Kidney (tissue), 13 donors: ENCODE measurements at regions not wholly inside any gene's neighbourhood (a gene's known extent, or its start where the extent isn't known, plus 50 kb on each side); places are given as distances from the start of the nearest gene placed in this dataset.

ENCODE experiments used
- DNase-seq, 5 donors: peaks; one replicate each; pipeline ENCODE4 v3.0.0-alpha.2; 2013 to 2020
- FAIRE-seq: peaks from 2 replicates; lab custom pipeline; 2012; peaks lifted over from hg19 to GRCh38; lab: Jason Lieb, UNC
- H3K27ac ChIP-seq, 2 donors: one replicate each; pipeline ENCODE4 v1.7.0; 2013; ENCODE audit warnings: low read depth in 2 of 2, low read length in 2 of 2, inconsistent platforms in 1 of 2
- H3K27me3 ChIP-seq: one replicate; pipeline ENCODE4 v1.7.1; 2013; ENCODE audit warnings: low read length, inconsistent platforms; ENCODE audit not compliant: control insufficient read depth, insufficient read depth
- H3K36me3 ChIP-seq, 3 donors: one replicate each; pipeline versions ENCODE4 v1.7.0 to v1.7.1; 2013; ENCODE audit warnings: low read length in 3 of 3, control low read depth in 1 of 3, inconsistent platforms in 1 of 3; ENCODE audit not compliant: insufficient read depth in 3 of 3, control insufficient read depth in 2 of 3
- H3K4me1 ChIP-seq, 3 donors: one replicate each; pipeline versions ENCODE4 v1.7.0 to v1.7.1; 2013; ENCODE audit warnings: low read length in 3 of 3, inconsistent platforms in 1 of 3, low read depth in 1 of 3; ENCODE audit not compliant: control insufficient read depth in 2 of 3, insufficient read depth in 2 of 3
- H3K4me3 ChIP-seq, 3 donors: one replicate each; pipeline versions ENCODE4 v1.7.0 to v1.8.1; 2013; ENCODE audit warnings: low read length in 3 of 3, control low read depth in 1 of 3, inconsistent platforms in 1 of 3
- H3K9ac ChIP-seq, 3 donors: one replicate each; pipeline versions ENCODE4 v1.7.0 to v1.7.1; 2013; ENCODE audit warnings: low read length in 3 of 3, control low read depth in 1 of 3, inconsistent platforms in 1 of 3
- H3K9me3 ChIP-seq, 3 donors: one replicate each; pipeline versions ENCODE4 v1.7.0 to v1.7.1; 2013; ENCODE audit warnings: low read length in 3 of 3, control low read depth in 1 of 3, inconsistent platforms in 1 of 3; ENCODE audit not compliant: control insufficient read depth in 2 of 3, insufficient read depth in 1 of 3
- CTCF ChIP-seq: IDR thresholded peaks from 3 replicates; pipeline ENCODE4 v1.5.1; 2012; ENCODE audit warnings: mild to moderate bottlenecking, moderate library complexity, borderline replicate concordance; ENCODE audit not compliant: insufficient read depth; ENCODE audit errors: extremely low read depth
- intact Hi-C: fragments of 100-400 bp; cut with DNase I; formaldehyde crosslinking; loops from one replicate; pipeline ENCODE4 v1.11.1; 2022
- donor health status: control.
- donor health status: control.
- donor health status: control.
- donor health status: control.
- donor health status: control.
- donor health status: DM: yes; HTN: yes; CAD: no.
- donor health status: Normal renal cell carcinoma (clear cell type).

- Histone ChIP-seq H3K4me3 (no peak overlapping the region), H3K9ac (no peak overlapping the region), H3K4me1 (no peaks in the 10 kb centered on the region), H3K9me3 (no peaks in the 10 kb centered on the region), H3K27ac (no peak overlapping the region), H3K27me3 (no peaks in the 10 kb centered on the region), H3K36me3 (no peaks in the 10 kb centered on the region)
- intact Hi-C loops, result no loop called here
- TF ChIP-seq CTCF, result no peak
- FAIRE-seq (no peak), DNase-seq (no peak)
Observed at GRCh38 chr14:51189600-51190376, 50.3 kb upstream of the TMX1 start.
